Prostate gland (tissue), 2 donors: ENCODE measurements at regions not wholly inside any gene's neighbourhood (a gene's known extent, or its start where the extent isn't known, plus 50 kb on each side); places are given as distances from the start of the nearest gene placed in this dataset.

Experiments
- DNase-seq: peaks from one replicate; pipeline ENCODE4 v3.0.0-alpha.2; 2019; ENCODE audit warnings: low spot score
- H3K27ac ChIP-seq, 2 donors: fragments of 200-600 bp; sonication (generic); 2 replicates each; pipeline ENCODE4 v1.5.1; 2017 to 2019
- H3K27me3 ChIP-seq: fragments of 200-600 bp; sonication (generic); replicated peaks from 2 replicates; pipeline ENCODE4 v1.5.1; 2019; ENCODE audit not compliant: insufficient read depth
- H3K36me3 ChIP-seq, 2 donors: fragments of 200-600 bp; sonication (generic); 1 replicate in 1 of 2; 2 replicates in 1 of 2; pipeline versions ENCODE4 v1.5.1 to v1.8.1; 2017 to 2019
- H3K4me1 ChIP-seq: fragments of 200-600 bp; sonication (generic); replicated peaks from 2 replicates; pipeline ENCODE4 v1.5.1; 2019
- H3K4me3 ChIP-seq, 2 donors: fragments of 200-600 bp; sonication (generic); 2 replicates each; pipeline ENCODE4 v1.5.1; 2017 to 2019
- H3K9me3 ChIP-seq: fragments of 200-600 bp; sonication (generic); 2 replicates; pipeline ENCODE4 v1.5.1; 2017
- POLR2A ChIP-seq: fragments of 450-650 bp; IDR thresholded peaks from one replicate; pipeline ENCODE4 v1.6.1; 2016; ENCODE audit warnings: antibody characterized with exemption, mild to moderate bottlenecking
- POLR2AphosphoS5 ChIP-seq: sonication (generic); formaldehyde crosslinking; IDR thresholded peaks from one replicate; pipeline ENCODE4 v1.6.1; 2017; ENCODE audit warnings: antibody characterized with exemption
- WGBS: methylation state at CpG from one replicate; pipeline ENCODE4 v1.1.5; 2018; 5-methylcytosine and 5-hydroxymethylcytosine counted together
- intact Hi-C: fragments of 100-400 bp; cut with DNase I; formaldehyde crosslinking; loops from one replicate; pipeline ENCODE4 v1.14.2; 2022
- TF ChIP-seq, protein P1 (sequence below), 4 experiments: fragments of 200-600 bp in 2 of 4; fragments of 450-650 bp in 2 of 4; sonication (generic) in 2 of 4; IDR thresholded peaks; 1 replicate in 3 of 4; 2 replicates in 1 of 4; pipeline ENCODE4 v1.5.1; 2016 to 2019; ENCODE audit warnings: antibody characterized with exemption in 4 of 4, mild to moderate bottlenecking in 2 of 4, moderate library complexity in 2 of 4

DNA sequence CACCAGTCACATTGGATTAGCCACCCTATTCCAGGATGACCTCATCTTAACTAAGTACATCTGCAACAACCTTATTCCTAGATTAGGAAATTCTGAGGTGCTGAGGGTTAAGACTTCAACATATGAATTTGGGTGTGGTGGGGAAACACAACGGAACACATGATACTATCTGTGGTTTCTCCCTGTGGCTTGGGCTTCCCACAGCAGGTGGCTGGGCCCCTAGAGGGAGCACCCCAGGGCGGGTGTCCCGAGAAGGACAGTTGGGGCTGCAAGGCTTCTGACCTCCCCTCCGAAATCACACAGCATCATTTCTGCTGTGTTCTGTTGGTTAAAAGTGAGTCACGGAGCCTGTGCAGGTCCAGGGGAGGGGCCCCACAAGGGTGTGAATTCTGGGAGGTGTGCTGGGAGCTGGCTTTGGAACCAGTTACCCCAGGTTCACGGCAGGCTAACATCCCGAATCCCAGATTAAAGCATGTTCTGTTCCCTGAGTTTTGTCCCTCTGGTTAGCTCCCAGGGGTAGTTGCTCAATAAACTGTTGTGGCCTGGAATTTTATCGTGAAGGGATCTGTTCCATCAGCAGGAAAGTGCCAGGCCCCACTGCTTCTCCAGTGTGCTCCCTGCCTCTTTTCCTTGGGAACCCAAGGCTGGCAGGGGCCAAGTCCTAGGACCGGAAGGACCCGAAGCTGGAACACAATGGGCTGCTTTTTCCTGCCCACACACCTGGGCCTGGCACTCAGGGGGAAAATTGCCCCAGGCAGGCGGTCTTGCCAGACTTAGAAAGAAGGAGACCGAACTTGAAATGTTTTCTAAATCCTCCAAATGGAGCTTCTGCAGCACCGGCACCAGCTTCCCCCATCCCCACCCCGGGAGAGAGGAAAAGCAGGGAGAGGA, 154.0 kb upstream of the WNT4 start:
- no peak overlapping the region for H3K27ac ChIP-seq
- intact Hi-C loops: no loop called here
- H3K36me3 ChIP-seq: no peaks in the 10 kb centered on the region
- DNase-seq: no peak
- H3K9me3 ChIP-seq: no peaks in the 10 kb centered on the region
- H3K4me3 ChIP-seq: no peak overlapping the region
- H3K27me3 ChIP-seq: no peaks in the 10 kb centered on the region
- TF ChIP-seq POLR2A (no peak), POLR2AphosphoS5 (no peak)
- TF ChIP-seq, protein P1, sequence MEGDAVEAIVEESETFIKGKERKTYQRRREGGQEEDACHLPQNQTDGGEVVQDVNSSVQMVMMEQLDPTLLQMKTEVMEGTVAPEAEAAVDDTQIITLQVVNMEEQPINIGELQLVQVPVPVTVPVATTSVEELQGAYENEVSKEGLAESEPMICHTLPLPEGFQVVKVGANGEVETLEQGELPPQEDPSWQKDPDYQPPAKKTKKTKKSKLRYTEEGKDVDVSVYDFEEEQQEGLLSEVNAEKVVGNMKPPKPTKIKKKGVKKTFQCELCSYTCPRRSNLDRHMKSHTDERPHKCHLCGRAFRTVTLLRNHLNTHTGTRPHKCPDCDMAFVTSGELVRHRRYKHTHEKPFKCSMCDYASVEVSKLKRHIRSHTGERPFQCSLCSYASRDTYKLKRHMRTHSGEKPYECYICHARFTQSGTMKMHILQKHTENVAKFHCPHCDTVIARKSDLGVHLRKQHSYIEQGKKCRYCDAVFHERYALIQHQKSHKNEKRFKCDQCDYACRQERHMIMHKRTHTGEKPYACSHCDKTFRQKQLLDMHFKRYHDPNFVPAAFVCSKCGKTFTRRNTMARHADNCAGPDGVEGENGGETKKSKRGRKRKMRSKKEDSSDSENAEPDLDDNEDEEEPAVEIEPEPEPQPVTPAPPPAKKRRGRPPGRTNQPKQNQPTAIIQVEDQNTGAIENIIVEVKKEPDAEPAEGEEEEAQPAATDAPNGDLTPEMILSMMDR (IDR thresholded peaks at IDR 0.05): no peak
- 38% methylated on average over 14 of the region's 14 CpGs for WGBS
- H3K4me1 ChIP-seq: no peaks in the 10 kb centered on the region

DNA sequence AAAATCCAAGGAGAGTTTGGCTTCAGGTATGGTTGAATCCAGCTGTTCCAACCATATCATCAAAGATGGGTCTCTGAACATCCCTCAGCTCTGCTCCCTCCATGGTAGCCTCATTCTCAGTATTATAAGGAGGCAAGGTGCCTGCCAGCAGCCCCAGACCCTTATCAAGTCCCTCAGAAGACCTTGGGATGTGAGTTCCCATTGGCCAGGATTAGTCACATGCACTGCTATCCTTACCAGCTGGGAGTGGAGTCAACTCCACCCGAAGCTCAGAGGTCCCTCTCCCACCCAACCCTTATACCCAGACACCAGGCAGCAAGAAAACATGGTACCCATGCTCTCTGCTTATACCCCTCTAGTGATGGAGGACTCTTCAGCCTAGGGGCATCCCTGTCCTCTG, 153.7 kb upstream of the ZBTB40 start:
- Histone ChIP-seq H3K36me3 (no peaks in the 10 kb centered on the region), H3K4me1 (no peaks in the 10 kb centered on the region), H3K27ac (no peak overlapping the region), H3K27me3 (no peaks in the 10 kb centered on the region), H3K9me3 (no peaks in the 10 kb centered on the region), H3K4me3 (no peak overlapping the region)
- no peak for DNase-seq
- intact Hi-C loops: no loop called here
- TF ChIP-seq POLR2A (no peak), POLR2AphosphoS5 (no peak)
- TF ChIP-seq, protein P1 (IDR thresholded peaks at IDR 0.05): no peak
- 88% methylated on average over 1 of the region's 1 CpG for WGBS

DNA sequence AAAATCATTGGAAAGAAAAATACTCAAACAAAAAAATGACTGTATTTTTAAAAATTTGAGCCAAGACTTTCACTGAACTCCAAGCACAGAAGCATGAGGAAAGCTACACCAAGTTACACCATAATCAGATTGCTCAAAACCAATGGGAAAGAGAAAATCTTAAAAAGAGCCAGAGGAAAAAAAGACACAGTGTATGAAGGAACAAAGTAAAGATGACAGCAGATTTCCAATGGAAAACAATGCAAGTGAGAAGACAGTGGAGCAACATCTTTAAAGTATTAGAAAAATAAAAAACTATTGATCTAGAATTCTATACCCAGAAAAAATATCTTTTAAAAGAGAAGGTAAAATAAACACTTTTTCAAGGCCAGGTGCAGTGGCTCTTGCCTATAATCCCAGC, 147.8 kb upstream of the ZBTB40 start:
- H3K27me3 ChIP-seq: no peaks in the 10 kb centered on the region
- TF ChIP-seq, protein P1 (IDR thresholded peaks at IDR 0.05): no peak
- no peak for TF ChIP-seq POLR2AphosphoS5
- no peak for TF ChIP-seq POLR2A
- intact Hi-C loops: no loop called here

DNA sequence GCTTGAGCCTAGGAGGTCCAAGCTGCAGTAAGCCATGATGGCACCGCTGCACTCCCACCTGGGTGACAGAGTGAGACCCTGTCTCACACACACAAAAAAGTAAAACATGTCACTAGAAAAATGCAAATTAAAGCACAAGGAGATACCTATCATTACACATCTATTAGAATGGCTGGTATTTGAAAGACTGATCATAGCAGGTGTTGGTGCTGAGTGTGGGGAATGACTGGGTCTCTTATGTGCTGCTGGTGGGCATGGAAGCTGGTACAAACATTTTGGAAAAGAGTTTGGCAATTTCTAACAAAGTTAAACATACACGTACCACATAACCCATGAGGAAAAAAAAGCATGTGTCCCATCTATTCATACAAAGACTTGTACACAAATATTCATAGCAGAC, 142.1 kb upstream of the ZBTB40 start:
- Histone ChIP-seq H3K4me3 (no peak overlapping the region), H3K4me1 (no peaks in the 10 kb centered on the region), H3K36me3 (no peaks in the 10 kb centered on the region), H3K27ac (no peak overlapping the region), H3K27me3 (no peaks in the 10 kb centered on the region), H3K9me3 (no peaks in the 10 kb centered on the region)
- intact Hi-C loops: no loop called here
- 87% methylated on average over 2 of the region's 2 CpGs for WGBS
- no peak for TF ChIP-seq POLR2A
- TF ChIP-seq, protein P1 (IDR thresholded peaks at IDR 0.05): no peak
- DNase-seq: no peak

More for the DNA sequence above, 147.8 kb upstream of the ZBTB40 start:
- Histone ChIP-seq H3K9me3 (no peaks in the 10 kb centered on the region), H3K4me1 (no peaks in the 10 kb centered on the region), H3K4me3 (no peak overlapping the region), H3K36me3 (no peaks in the 10 kb centered on the region), H3K27ac (no peak overlapping the region)
- no peak for DNase-seq

DNA sequence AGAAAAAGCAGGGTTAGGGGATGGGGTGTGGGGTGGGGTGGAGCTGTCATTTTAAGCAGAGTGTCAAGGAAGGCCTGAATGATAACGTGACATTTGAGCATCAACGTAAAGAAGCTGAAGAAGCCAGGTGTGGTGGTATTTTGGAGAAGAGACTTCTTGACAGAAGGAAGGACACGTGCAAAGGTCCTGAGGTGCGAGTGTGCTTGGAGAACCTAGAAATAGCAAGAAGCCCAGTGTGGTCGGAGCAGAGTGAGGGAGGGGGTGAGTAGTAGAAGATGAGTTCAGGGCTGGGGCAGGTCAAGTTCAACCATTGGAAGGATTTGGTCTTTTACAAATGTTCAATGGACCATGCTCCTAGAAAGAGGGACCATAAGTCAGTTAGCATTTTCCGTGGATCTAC, 140.2 kb upstream of the ZBTB40 start:
- no peak overlapping the region for H3K27ac ChIP-seq
- H3K9me3 ChIP-seq: no peaks in the 10 kb centered on the region
- intact Hi-C loops: no loop called here
- WGBS: 95% methylated on average over 6 of the region's 6 CpGs
- no peak for TF ChIP-seq POLR2A
- TF ChIP-seq, protein P1 (IDR thresholded peaks at IDR 0.05): no peak
- no peaks in the 10 kb centered on the region for H3K36me3 ChIP-seq
- no peak overlapping the region for H3K4me3 ChIP-seq
- no peaks in the 10 kb centered on the region for H3K27me3 ChIP-seq
- DNase-seq: no peak
- H3K4me1 ChIP-seq: no peaks in the 10 kb centered on the region
